Psoas muscle (tissue), 7 donors: ENCODE measurements at regions not wholly inside any gene's neighbourhood (a gene's known extent, or its start where the extent isn't known, plus 50 kb on each side); places are given as distances from the start of the nearest gene placed in this dataset.
A peak's percentile ranks its signal among the peaks of the same experiment; 100 is the strongest.
"Not testable (repeated sequence)": the region's sequence is repeated elsewhere in the genome, so short reads cannot be mapped to it uniquely, and the experiment has no call there.

ENCODE experiments used
- ATAC-seq, 4 donors: fragments of 200-7000 bp; cut with Tn5 transposase; one replicate each; pipeline ENCODE4 v1.9.1; 2020; ENCODE audit warnings: moderate library complexity in 3 of 4, mild to moderate bottlenecking in 2 of 4
- DNase-seq, 2 donors: peaks; one replicate each; pipeline ENCODE4 v3.0.0-alpha.2; 2020
- H3K27ac ChIP-seq: fragments of 200-600 bp; one replicate; pipeline ENCODE4 v1.8.0; 2022
- H3K27me3 ChIP-seq, 3 donors: fragments of 200-600 bp in 1 of 3; one replicate each; pipeline versions ENCODE4 v1.6.1 to v1.8.0; 2013 to 2022; ENCODE audit warnings: low read length in 2 of 3, mild to moderate bottlenecking in 2 of 3, moderate library complexity in 1 of 3; ENCODE audit not compliant: insufficient read depth in 3 of 3
- H3K36me3 ChIP-seq, 2 donors: fragments of 200-600 bp in 1 of 2; one replicate each; pipeline versions ENCODE4 v1.6.1 to v1.8.0; 2013 to 2022; ENCODE audit warnings: low read depth in 1 of 2, mild to moderate bottlenecking in 1 of 2, moderate library complexity in 1 of 2; ENCODE audit not compliant: insufficient read depth in 1 of 2
- H3K4me1 ChIP-seq: fragments of 200-600 bp; one replicate; pipeline ENCODE4 v1.8.0; 2022
- H3K4me3 ChIP-seq: fragments of 200-600 bp; one replicate; pipeline ENCODE4 v1.8.0; 2022; ENCODE audit warnings: mild to moderate bottlenecking
- H3K9me3 ChIP-seq: fragments of 200-600 bp; one replicate; pipeline ENCODE4 v1.8.0; 2022
- CTCF ChIP-seq: fragments of 200-600 bp; IDR thresholded peaks from one replicate; pipeline ENCODE4 v1.8.0; 2022; ENCODE audit warnings: antibody characterized with exemption
- WGBS, 3 donors: extraction: QIAGEN DNeasy Blood & Tissue Kit; methylation state at CpG; one replicate each; pipeline versions ENCODE4 v1.1.6 to v1.1.7; 2013; 5-methylcytosine and 5-hydroxymethylcytosine counted together
- intact Hi-C, 2 donors: fragments of 100-400 bp; cut with DNase I; formaldehyde crosslinking; loops; one replicate each; pipeline versions ENCODE4 v1.11.0 to v1.14.2; 2022
- donor health status: healthy with polysubstance abuse.
- donor health status: DM: no; HTN: no; CAD: no; lungs with moderate emphysema.
- donor health status: Bipolar disorder and iron deficiency.
- donor health status: healthy.
- donor health status: DM: yes; HTN: yes; CAD: no.
- donor health status: DM: no; HTN: no; CAD: no.
- donor health status: DM: yes; HTN: yes; CAD: no.

GRCh38 chr14:82689948-82690347 lies 1156.3 kb upstream of the SEL1L start:
- Histone ChIP-seq H3K4me3 (no peak overlapping the region), H3K9me3 (no peaks in the 10 kb centered on the region), H3K4me1 (no peaks in the 10 kb centered on the region), H3K36me3 (no peaks in the 10 kb centered on the region), H3K27ac (no peak overlapping the region), H3K27me3 (no peaks in the 10 kb centered on the region)
- intact Hi-C loops, result no loop called here
- no peak for TF ChIP-seq CTCF
- DNase-seq (no peak), ATAC-seq (no peak)
- 0 to 85% (median 66%) methylated on average over 1 of the region's 1 CpG for WGBS, 3 donors

GRCh38 chr14:82691191-82691590 lies 1157.5 kb upstream of the SEL1L start:
- H3K36me3 ChIP-seq, ATAC-seq, DNase-seq, H3K27me3 ChIP-seq, H3K4me3 ChIP-seq, H3K27ac ChIP-seq, H3K4me1 ChIP-seq, intact Hi-C loops, H3K9me3 ChIP-seq: not testable (repeated sequence)

GRCh38 chr14:82694820-82695219 lies 1161.2 kb upstream of the SEL1L start:
- Histone ChIP-seq H3K4me3 (no peak overlapping the region), H3K27me3 (no peaks in the 10 kb centered on the region), H3K4me1 (no peaks in the 10 kb centered on the region), H3K27ac (no peak overlapping the region), H3K9me3 (no peaks in the 10 kb centered on the region), H3K36me3 (no peaks in the 10 kb centered on the region)
- WGBS, 3 donors, result 76 to 85% (median 78%) methylated on average over 4 of the region's 4 CpGs
- no peak for TF ChIP-seq CTCF
- intact Hi-C loops, result no loop called here
- DNase-seq (no peak), ATAC-seq (no peak)

GRCh38 chr14:82704218-82704617 lies 1170.6 kb upstream of the SEL1L start:
- no peak for DNase-seq
- no peak for ATAC-seq
- WGBS, 3 donors, result 60 to 65% (median 61%) methylated on average over 4 of the region's 4 CpGs
- Histone ChIP-seq H3K36me3 (no peaks in the 10 kb centered on the region), H3K27ac (no peak overlapping the region), H3K4me1 (no peaks in the 10 kb centered on the region), H3K9me3 (peaks cover 4% of the 10 kb centered on the region), H3K27me3 (no peaks in the 10 kb centered on the region), H3K4me3 (no peak overlapping the region)
- intact Hi-C loops, result no loop called here
- no peak for TF ChIP-seq CTCF

GRCh38 chr14:82710267-82710841 lies 1176.7 kb upstream of the SEL1L start:
- no peaks in the 10 kb centered on the region for H3K4me1 ChIP-seq
- DNase-seq, result no peak

More at GRCh38 chr14:82710267-82710841, 1176.7 kb upstream of the SEL1L start:
- no peak overlapping the region for H3K4me3 ChIP-seq
- no peak for ATAC-seq
- no peaks in the 10 kb centered on the region for H3K36me3 ChIP-seq
- H3K27ac ChIP-seq, result no peak overlapping the region
- 35 to 37% (median 36%) methylated on average over 4 of the region's 4 CpGs for WGBS, 3 donors
- no peaks in the 10 kb centered on the region for H3K9me3 ChIP-seq
- peak; percentile 47 for TF ChIP-seq CTCF
- H3K27me3 ChIP-seq, result no peaks in the 10 kb centered on the region
- intact Hi-C loops, result no loop called here
